OCI-LY7 (cell line): ENCODE measurements at regions not wholly inside any gene's neighbourhood (a gene's known extent, or its start where the extent isn't known, plus 50 kb on each side); places are given as distances from the start of the nearest gene placed in this dataset.

Experiments used
- BruUV-seq: library from RNA; stranded (reverse); fragments of 400-500 nt; replicated peaks from 2 replicates; lab custom pipeline; 2021; lab: Mats Ljungman, UMichigan
- CTCF ChIA-PET: fragments of 300-600 bp; sonication (Branson Sonifier 250); formaldehyde crosslinking; loops from one replicate; lab custom pipeline; 2022; ENCODE audit warnings: antibody characterized with exemption; ENCODE audit not compliant: unreplicated experiment; lab: Charles Lee
- POLR2A ChIA-PET: fragments of 300-600 bp; sonication (Branson Sonifier 250); formaldehyde crosslinking; loops from one replicate; lab custom pipeline; 2022; ENCODE audit warnings: antibody characterized with exemption; lab: Charles Lee
- DNase-seq: peaks from one replicate; pipeline ENCODE4 v3.0.0-alpha.2; 2015; ENCODE audit warnings: low spot score
- H2AFZ ChIP-seq: fragments of 200-600 bp; sonication (generic), shearing (Covaris generic); 2 replicates; pipeline ENCODE4 v1.6.1; 2014; ENCODE audit warnings: mild to moderate bottlenecking, antibody characterized with exemption, low read length, moderate library complexity
- H3K27ac ChIP-seq: fragments of 200-600 bp; sonication (generic); 2 replicates; pipeline ENCODE4 v1.5.1; 2014; ENCODE audit warnings: mixed run types, low read depth, mild to moderate bottlenecking, moderate library complexity, low read length, inconsistent platforms; ENCODE audit not compliant: poor library complexity, severe bottlenecking
- H3K36me3 ChIP-seq: fragments of 200-600 bp; sonication (generic); 2 replicates; pipeline ENCODE4 v1.6.1; 2014; ENCODE audit warnings: mild to moderate bottlenecking, antibody characterized with exemption, low read length, moderate library complexity, mixed read lengths; ENCODE audit not compliant: insufficient read depth
- H3K4me1 ChIP-seq: fragments of 200-600 bp; sonication (generic); 2 replicates; pipeline ENCODE4 v1.5.1; 2014; ENCODE audit warnings: mild to moderate bottlenecking, low read length; ENCODE audit not compliant: insufficient read depth, poor library complexity, severe bottlenecking
- H3K4me2 ChIP-seq: fragments of 200-600 bp; sonication (generic); 2 replicates; pipeline ENCODE4 v1.6.1; 2014; ENCODE audit warnings: mild to moderate bottlenecking, low read length
- H3K4me3 ChIP-seq: fragments of 200-600 bp; sonication (generic); 2 replicates; pipeline ENCODE4 v1.5.1; 2014; ENCODE audit warnings: mild to moderate bottlenecking, low read depth, low read length; ENCODE audit not compliant: poor library complexity, severe bottlenecking
- H3K79me2 ChIP-seq: fragments of 200-600 bp; sonication (generic); 2 replicates; pipeline ENCODE4 v1.6.1; 2016; ENCODE audit warnings: low read depth, mild to moderate bottlenecking, low read length, moderate library complexity, mixed read lengths; ENCODE audit not compliant: insufficient read depth
- H3K9me2 ChIP-seq: fragments of 200-600 bp; sonication (generic); 2 replicates; pipeline ENCODE4 v1.6.1; 2016; ENCODE audit warnings: mild to moderate bottlenecking, low read length, mixed read lengths; ENCODE audit not compliant: insufficient read depth
- H3K9me3 ChIP-seq: fragments of 200-600 bp; sonication (generic); 2 replicates; pipeline ENCODE4 v1.6.1; 2014; ENCODE audit warnings: mild to moderate bottlenecking, mixed run types, low read length, mixed read lengths
- H4K20me1 ChIP-seq: fragments of 200-600 bp; sonication (generic); 2 replicates; pipeline ENCODE4 v1.6.1; 2014; ENCODE audit warnings: mild to moderate bottlenecking, antibody characterized with exemption, low read length, moderate library complexity, mixed read lengths; ENCODE audit not compliant: insufficient read depth
- EZH2phosphoT487 ChIP-seq: fragments of 200-600 bp; sonication (generic); IDR thresholded peaks from 2 replicates; pipeline ENCODE4 v1.6.1; 2018; ENCODE audit warnings: low read depth, borderline replicate concordance, mild to moderate bottlenecking, mixed run types, antibody characterized with exemption, low read length, moderate library complexity, mixed read lengths
- intact Hi-C: fragments of 100-400 bp; cut with micrococcal nuclease; formaldehyde crosslinking; loops from one replicate; pipeline ENCODE4 v1.10.0; 2022; ENCODE audit not compliant: unreplicated experiment
- TF ChIP-seq, protein P1 (sequence below): fragments of 200-600 bp; sonication (generic); conservative IDR thresholded peaks from 2 replicates; pipeline ENCODE4 v1.5.1; 2014; ENCODE audit warnings: mild to moderate bottlenecking, antibody characterized with exemption, low read length, moderate library complexity, mixed read lengths

DNA sequence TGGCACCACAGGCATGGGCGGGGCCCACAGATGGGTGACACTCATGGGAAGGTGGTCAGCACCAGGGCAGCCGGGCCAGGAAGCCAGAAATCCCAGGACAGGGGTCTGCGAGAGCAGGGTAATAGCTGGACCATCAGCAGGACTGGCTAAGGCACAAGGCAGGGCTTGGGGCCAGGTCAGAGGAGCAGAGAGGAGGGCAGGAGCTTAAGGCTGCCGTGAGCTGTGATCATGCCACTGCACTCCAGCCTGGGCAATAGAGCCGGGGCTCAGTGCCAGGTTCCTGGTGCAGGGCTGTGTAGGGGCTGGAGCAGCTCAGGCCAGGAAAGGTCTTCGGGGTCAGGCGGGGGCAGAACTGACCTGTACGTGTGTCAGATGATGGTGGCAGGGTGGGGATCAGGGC is 64.2 kb upstream of the LINGO1 start:
- intact Hi-C loops = loop anchor here (10.0 kb wide), 1 partner anchor 58 kb away; no protein-coding TSS in a partner anchor
- H3K27ac ChIP-seq = no peak overlapping the region
- TF ChIP-seq EZH2phosphoT487 = no peak
- TF ChIP-seq, protein P1, sequence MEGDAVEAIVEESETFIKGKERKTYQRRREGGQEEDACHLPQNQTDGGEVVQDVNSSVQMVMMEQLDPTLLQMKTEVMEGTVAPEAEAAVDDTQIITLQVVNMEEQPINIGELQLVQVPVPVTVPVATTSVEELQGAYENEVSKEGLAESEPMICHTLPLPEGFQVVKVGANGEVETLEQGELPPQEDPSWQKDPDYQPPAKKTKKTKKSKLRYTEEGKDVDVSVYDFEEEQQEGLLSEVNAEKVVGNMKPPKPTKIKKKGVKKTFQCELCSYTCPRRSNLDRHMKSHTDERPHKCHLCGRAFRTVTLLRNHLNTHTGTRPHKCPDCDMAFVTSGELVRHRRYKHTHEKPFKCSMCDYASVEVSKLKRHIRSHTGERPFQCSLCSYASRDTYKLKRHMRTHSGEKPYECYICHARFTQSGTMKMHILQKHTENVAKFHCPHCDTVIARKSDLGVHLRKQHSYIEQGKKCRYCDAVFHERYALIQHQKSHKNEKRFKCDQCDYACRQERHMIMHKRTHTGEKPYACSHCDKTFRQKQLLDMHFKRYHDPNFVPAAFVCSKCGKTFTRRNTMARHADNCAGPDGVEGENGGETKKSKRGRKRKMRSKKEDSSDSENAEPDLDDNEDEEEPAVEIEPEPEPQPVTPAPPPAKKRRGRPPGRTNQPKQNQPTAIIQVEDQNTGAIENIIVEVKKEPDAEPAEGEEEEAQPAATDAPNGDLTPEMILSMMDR = no peak
- H3K4me1 ChIP-seq = no peaks in the 10 kb centered on the region
- no peaks in the 10 kb centered on the region; the same call in 1 of the 2 replicates for H4K20me1 ChIP-seq
- no peak overlapping the region for H3K4me3 ChIP-seq
- ChIA-PET CTCF (no interaction called here), POLR2A (no interaction called here)
- H3K79me2 ChIP-seq = no peaks in the 10 kb centered on the region
- BruUV-seq = no TSS peak
- H3K9me2 ChIP-seq = no peaks in the 10 kb centered on the region
- no peak overlapping the region for H2AFZ ChIP-seq
- no peak for DNase-seq
- no peaks in the 10 kb centered on the region for H3K36me3 ChIP-seq
- no peak overlapping the region for H3K4me2 ChIP-seq
- H3K9me3 ChIP-seq = no peaks in the 10 kb centered on the region

DNA sequence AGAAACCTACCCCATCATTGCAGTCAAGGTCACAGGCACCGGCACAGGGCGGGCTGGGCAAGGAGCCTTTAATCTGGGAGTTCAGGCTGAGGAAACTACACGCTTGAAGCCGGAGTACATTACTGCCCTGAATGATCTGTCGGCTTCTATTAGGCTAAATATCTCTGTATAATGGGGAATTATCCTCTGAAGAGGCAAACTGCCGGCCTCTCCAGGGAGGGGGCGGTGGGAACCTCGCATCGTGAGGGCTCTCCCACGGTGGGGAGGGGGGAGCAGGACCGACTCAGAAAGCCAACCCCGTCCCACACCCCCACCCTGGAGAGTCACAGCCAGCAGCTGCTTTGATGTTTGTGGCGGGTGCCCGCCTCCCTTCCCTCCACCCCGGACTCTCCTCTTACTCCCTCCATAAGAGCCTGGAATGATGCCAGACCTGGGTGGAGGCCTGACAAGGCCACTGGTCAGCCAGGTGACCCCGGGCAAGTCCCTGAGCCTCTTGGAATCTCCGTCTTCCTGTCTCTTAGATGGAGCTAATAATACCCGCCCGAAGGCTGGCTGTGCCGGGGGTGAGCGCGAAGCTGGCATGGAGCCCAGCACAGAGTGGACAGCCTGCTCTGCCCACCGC is 63.4 kb upstream of the LINGO1 start:
- no peaks in the 10 kb centered on the region; the same call in 1 of the 2 replicates for H4K20me1 ChIP-seq
- H3K27ac ChIP-seq = no peak overlapping the region
- intact Hi-C loops = loop anchor here (10.0 kb wide), 1 partner anchor 59 kb away; no protein-coding TSS in a partner anchor
- H3K4me1 ChIP-seq = no peaks in the 10 kb centered on the region
- no peaks in the 10 kb centered on the region for H3K9me2 ChIP-seq
- no TSS peak for BruUV-seq
- H3K4me2 ChIP-seq = no peak overlapping the region
- no peaks in the 10 kb centered on the region for H3K79me2 ChIP-seq
- no peak for DNase-seq
- ChIA-PET POLR2A (no interaction called here), CTCF (no interaction called here)
- H3K36me3 ChIP-seq = no peaks in the 10 kb centered on the region
- no peaks in the 10 kb centered on the region for H3K9me3 ChIP-seq
- no peak for TF ChIP-seq EZH2phosphoT487
- TF ChIP-seq, protein P1 = no peak
- no peak overlapping the region for H3K4me3 ChIP-seq
- H2AFZ ChIP-seq = no peak overlapping the region

DNA sequence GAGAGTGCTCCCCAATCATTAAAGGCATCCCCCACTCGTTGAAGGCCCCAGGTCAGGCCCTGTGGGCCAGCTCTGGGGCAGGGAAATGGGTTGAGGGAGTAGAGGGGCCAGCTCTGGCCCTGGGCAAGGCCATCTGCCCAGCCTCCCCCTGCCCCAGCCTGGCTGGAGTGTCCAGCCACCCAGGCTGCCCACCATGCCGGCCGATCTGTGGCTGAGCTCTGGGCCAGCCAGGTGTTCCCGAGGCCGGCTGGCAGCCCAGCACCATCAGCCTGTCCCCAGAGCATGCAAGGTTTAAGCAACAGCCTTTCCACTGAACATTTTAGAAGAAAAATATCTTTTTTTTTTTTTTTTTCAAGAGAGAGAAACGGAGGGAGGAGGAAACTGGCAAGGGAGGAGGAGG is 62.8 kb upstream of the LINGO1 start:
- BruUV-seq = no TSS peak
- no peaks in the 10 kb centered on the region for H3K9me3 ChIP-seq
- H3K9me2 ChIP-seq = no peaks in the 10 kb centered on the region
- H3K27ac ChIP-seq = no peak overlapping the region
- no peaks in the 10 kb centered on the region for H3K36me3 ChIP-seq
- TF ChIP-seq, protein P1 = no peak
- TF ChIP-seq EZH2phosphoT487 = no peak
- H4K20me1 ChIP-seq = no peaks in the 10 kb centered on the region; the same call in 1 of the 2 replicates
- H3K4me2 ChIP-seq = no peak overlapping the region
- no peak overlapping the region for H3K4me3 ChIP-seq
- ChIA-PET POLR2A (no interaction called here), CTCF (no interaction called here)
- intact Hi-C loops = loop anchor here (10.0 kb wide), 1 partner anchor 59 kb away; no protein-coding TSS in a partner anchor
- H3K79me2 ChIP-seq = no peaks in the 10 kb centered on the region
- H3K4me1 ChIP-seq = no peaks in the 10 kb centered on the region
- no peak for DNase-seq
- H2AFZ ChIP-seq = no peak overlapping the region
